Panc1 (cell line): ENCODE measurements at regions not wholly inside any gene's neighbourhood (a gene's known extent, or its start where the extent isn't known, plus 50 kb on each side); places are given as distances from the start of the nearest gene placed in this dataset.

Source experiments
- CTCF ChIP-seq: fragments of 450-650 bp; IDR thresholded peaks from 2 replicates; pipeline ENCODE4 v1.5.1; 2017; ENCODE audit warnings: mild to moderate bottlenecking
- SIN3A ChIP-seq: IDR thresholded peaks from 2 replicates; pipeline ENCODE4 v1.6.1; 2012; ENCODE audit warnings: low read depth, mild to moderate bottlenecking, low read length, moderate library complexity, borderline replicate concordance; ENCODE audit not compliant: insufficient read depth

GRCh38 chr21:16979574-16979973, 533.3 kb upstream of the CXADR start:
- TF ChIP-seq CTCF (no peak), SIN3A (no peak)
